Nephron progenitor cell (in vitro differentiated cells): ENCODE measurements at regions not wholly inside any gene's neighbourhood (a gene's known extent, or its start where the extent isn't known, plus 50 kb on each side); places are given as distances from the start of the nearest gene placed in this dataset.

ENCODE experiments used
- DNase-seq: peaks from one replicate; pipeline ENCODE4 v3.0.0; 2021
- H3K27ac Mint-ChIP-seq: 2 replicates; pipeline ENCODE4 v1.8.0; 2021; ENCODE audit warnings: mild to moderate bottlenecking, moderate library complexity, mixed read lengths
- H3K27me3 Mint-ChIP-seq: 2 replicates; pipeline ENCODE4 v1.8.0; 2021; ENCODE audit warnings: mild to moderate bottlenecking, low read depth, mixed read lengths; ENCODE audit not compliant: poor library complexity
- H3K36me3 Mint-ChIP-seq: 2 replicates; pipeline ENCODE4 v1.8.0; 2021; ENCODE audit warnings: low read depth, mixed read lengths
- H3K4me1 Mint-ChIP-seq: 2 replicates; pipeline ENCODE4 v1.8.0; 2021; ENCODE audit warnings: mixed read lengths
- H3K4me3 Mint-ChIP-seq: 2 replicates; pipeline ENCODE4 v1.8.0; 2021; ENCODE audit warnings: mild to moderate bottlenecking, moderate library complexity, mixed read lengths
- H3K9me3 Mint-ChIP-seq: 2 replicates; pipeline ENCODE4 v1.8.0; 2021; ENCODE audit warnings: mild to moderate bottlenecking, moderate library complexity, mixed read lengths
- TF ChIP-seq, protein P1 (sequence below): fragments of 200-600 bp; sonication (generic); IDR thresholded peaks from 2 replicates; pipeline ENCODE4 v1.5.0; 2021; ENCODE audit warnings: antibody characterized with exemption

DNA sequence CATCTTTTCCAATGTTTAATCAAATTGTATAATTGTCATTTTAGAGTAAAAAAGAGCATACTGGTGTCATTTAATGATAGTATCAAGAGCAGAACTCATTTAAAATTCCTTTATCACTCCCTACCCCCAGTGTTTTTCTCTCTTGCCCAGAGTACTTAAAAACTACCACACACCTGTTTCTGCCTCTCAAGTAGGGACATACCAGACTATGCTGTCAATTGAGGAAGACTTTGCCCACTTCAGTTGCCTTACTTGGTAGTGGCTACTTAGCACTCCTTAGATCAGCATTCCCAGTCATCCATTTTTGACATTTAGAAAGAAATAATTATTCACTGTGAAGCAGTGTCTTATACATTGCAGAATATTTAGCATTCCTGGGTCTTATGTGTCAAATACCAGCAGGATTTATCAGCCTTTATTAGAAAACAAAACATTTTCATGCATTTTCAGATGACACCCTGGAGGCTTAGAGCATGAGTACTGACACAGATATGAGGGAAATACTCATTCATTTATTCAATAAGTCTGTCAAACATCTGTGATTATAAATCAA is 127.5 kb upstream of the RGS1 start:
- Mint-ChIP-seq H3K27ac (no peak overlapping the region), H3K4me1 (no peaks in the 10 kb centered on the region), H3K9me3 (no peaks in the 10 kb centered on the region), H3K27me3 (peaks cover 6% of the 10 kb centered on the region), H3K36me3 (no peaks in the 10 kb centered on the region), H3K4me3 (no peak overlapping the region)
- TF ChIP-seq, protein P1, sequence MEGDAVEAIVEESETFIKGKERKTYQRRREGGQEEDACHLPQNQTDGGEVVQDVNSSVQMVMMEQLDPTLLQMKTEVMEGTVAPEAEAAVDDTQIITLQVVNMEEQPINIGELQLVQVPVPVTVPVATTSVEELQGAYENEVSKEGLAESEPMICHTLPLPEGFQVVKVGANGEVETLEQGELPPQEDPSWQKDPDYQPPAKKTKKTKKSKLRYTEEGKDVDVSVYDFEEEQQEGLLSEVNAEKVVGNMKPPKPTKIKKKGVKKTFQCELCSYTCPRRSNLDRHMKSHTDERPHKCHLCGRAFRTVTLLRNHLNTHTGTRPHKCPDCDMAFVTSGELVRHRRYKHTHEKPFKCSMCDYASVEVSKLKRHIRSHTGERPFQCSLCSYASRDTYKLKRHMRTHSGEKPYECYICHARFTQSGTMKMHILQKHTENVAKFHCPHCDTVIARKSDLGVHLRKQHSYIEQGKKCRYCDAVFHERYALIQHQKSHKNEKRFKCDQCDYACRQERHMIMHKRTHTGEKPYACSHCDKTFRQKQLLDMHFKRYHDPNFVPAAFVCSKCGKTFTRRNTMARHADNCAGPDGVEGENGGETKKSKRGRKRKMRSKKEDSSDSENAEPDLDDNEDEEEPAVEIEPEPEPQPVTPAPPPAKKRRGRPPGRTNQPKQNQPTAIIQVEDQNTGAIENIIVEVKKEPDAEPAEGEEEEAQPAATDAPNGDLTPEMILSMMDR: no peak
- no peak for DNase-seq

DNA sequence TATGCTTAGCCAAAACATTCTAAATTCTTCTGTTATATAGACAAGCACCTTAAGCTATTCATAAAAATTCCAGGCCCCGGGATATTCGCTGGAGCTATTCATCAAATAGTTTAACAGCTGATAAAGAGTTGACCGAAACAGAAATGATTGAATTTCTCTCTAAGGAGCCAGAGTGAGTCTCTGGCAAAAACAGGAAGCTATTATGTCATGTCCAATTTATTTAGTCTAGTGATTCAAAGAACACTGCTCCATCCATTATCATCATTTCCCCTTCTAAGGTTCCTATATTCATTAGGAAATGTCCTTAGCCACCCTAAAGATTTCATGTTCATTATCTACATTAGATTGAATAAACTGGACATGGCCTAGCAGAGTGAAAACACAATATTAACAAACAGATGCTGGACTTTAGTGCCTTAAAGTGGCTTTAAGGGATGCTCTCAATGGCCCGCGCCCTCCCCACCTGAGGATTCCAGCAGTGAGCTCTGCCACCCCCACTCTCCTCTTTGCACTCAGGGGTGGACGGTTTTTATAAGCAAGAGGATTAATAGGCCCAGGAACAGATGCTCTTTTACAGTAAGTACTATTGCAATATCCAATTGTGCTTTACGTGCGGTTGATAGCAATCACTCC is 122.1 kb upstream of the RGS1 start:
- Mint-ChIP-seq H3K27ac (no peak overlapping the region), H3K4me1 (no peaks in the 10 kb centered on the region), H3K36me3 (no peaks in the 10 kb centered on the region), H3K27me3 (peaks cover 10% of the 10 kb centered on the region), H3K4me3 (no peak overlapping the region), H3K9me3 (no peaks in the 10 kb centered on the region)
- TF ChIP-seq, protein P1: no peak
- no peak for DNase-seq

DNA sequence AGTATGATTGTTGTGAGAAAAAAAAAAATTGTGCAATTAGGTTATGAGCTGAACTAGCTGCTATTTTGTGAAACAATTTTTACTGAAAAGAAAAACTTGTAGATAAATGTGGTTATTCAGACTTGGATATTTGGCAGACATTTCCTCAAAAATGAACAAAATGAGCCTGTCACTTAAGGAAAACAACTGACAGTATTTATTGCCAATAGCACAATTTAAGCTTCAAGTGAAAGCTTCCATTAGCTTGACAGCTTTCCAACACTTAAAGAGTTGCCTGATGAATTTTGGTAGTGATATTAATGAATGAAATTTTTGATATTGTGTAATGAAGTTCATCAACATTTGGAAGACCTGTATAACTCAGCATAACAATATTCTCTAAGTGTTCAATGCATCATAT is 116.1 kb upstream of the RGS1 start:
- Mint-ChIP-seq H3K27me3 (peaks cover 7% of the 10 kb centered on the region), H3K27ac (no peak overlapping the region), H3K4me1 (no peaks in the 10 kb centered on the region), H3K36me3 (no peaks in the 10 kb centered on the region), H3K9me3 (no peaks in the 10 kb centered on the region), H3K4me3 (no peak overlapping the region)
- DNase-seq: no peak
- TF ChIP-seq, protein P1: no peak

DNA sequence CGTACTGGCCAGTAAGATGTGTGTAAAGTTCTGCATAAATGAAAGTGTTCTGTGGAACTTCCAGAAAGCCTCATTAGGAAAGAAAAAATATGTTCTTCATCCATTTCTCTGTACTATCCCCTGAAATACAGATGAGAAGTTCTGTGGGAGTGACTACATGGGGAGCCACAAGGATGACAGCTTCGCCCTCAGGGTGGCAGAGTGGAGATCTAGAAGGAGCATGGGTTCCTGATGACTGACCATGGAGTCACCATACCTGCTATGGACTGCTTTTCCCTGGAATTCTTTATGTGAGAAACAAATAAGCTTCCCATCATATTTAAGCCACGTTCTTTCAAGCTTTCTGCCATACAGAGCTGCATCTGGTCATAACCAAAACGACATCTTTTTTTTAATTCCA is 113.9 kb upstream of the RGS1 start:
- DNase-seq: no peak
- Mint-ChIP-seq H3K9me3 (no peaks in the 10 kb centered on the region), H3K36me3 (no peaks in the 10 kb centered on the region), H3K4me1 (no peaks in the 10 kb centered on the region), H3K4me3 (no peak overlapping the region), H3K27me3 (peaks cover 3% of the 10 kb centered on the region), H3K27ac (no peak overlapping the region)
- TF ChIP-seq, protein P1: no peak

DNA sequence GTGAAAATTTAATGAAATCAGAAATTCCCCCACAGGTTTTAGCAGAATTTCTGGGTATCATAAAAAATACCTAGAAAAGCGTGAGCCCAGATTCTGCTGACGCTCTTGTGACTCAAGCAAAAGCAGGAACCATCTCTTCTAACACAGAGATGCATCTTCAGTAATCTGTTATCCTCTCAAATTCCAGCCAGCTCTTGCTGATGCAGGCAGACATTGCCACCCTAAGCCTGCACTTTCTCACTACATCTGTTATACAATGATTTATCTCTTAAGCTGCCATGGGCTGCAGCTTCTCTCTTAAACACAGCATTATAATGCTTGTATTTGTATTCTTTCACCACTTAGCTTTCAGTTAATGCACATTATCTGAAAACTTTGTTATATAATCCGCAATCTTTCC is 113.0 kb upstream of the RGS1 start:
- DNase-seq: no peak
- no peak overlapping the region for H3K4me3 Mint-ChIP-seq
- peaks cover 3% of the 10 kb centered on the region for H3K27me3 Mint-ChIP-seq

More for the DNA sequence above, 113.0 kb upstream of the RGS1 start:
- Mint-ChIP-seq H3K9me3 (no peaks in the 10 kb centered on the region), H3K4me1 (no peaks in the 10 kb centered on the region), H3K36me3 (no peaks in the 10 kb centered on the region), H3K27ac (no peak overlapping the region)
- TF ChIP-seq, protein P1: no peak
